Stimulated activated CD8-positive, alpha-beta memory T cell treated with anti-CD3 and anti-CD28 coated beads, Interleukin-2, amount 100 ng/mL, for 1 hour (primary cell): ENCODE measurements at regions not wholly inside any gene's neighbourhood (a gene's known extent, or its start where the extent isn't known, plus 50 kb on each side); places are given as distances from the start of the nearest gene placed in this dataset.

ENCODE experiments used
- DNase-seq, 2 donors: peaks; one replicate each; pipeline ENCODE4 v3.0.0-alpha.2; 2020; ENCODE audit warnings: low read depth in 2 of 2

- DNase-seq, result no peak
These were observed 299.2 kb downstream of the MN1 start for GRCh38 chr22:27502327-27502726.

- DNase-seq, result no peak
These were observed 296.9 kb downstream of the MN1 start for GRCh38 chr22:27504360-27505253.

GRCh38 chr22:27507111-27507611 is 294.4 kb downstream of the MN1 start:
- no peak for DNase-seq

- DNase-seq, result no peak
These were observed 293.5 kb downstream of the MN1 start for GRCh38 chr22:27507935-27508526.

GRCh38 chr22:27509132-27509920 is 292.2 kb downstream of the MN1 start:
- no peak for DNase-seq

- no peak for DNase-seq
These were observed 291.5 kb downstream of the MN1 start for GRCh38 chr22:27510024-27510423.

GRCh38 chr22:27512283-27512761 is 289.2 kb downstream of the MN1 start:
- no peak for DNase-seq

- no peak for DNase-seq
These were observed 288.5 kb downstream of the MN1 start for GRCh38 chr22:27513021-27513420.

DNA sequence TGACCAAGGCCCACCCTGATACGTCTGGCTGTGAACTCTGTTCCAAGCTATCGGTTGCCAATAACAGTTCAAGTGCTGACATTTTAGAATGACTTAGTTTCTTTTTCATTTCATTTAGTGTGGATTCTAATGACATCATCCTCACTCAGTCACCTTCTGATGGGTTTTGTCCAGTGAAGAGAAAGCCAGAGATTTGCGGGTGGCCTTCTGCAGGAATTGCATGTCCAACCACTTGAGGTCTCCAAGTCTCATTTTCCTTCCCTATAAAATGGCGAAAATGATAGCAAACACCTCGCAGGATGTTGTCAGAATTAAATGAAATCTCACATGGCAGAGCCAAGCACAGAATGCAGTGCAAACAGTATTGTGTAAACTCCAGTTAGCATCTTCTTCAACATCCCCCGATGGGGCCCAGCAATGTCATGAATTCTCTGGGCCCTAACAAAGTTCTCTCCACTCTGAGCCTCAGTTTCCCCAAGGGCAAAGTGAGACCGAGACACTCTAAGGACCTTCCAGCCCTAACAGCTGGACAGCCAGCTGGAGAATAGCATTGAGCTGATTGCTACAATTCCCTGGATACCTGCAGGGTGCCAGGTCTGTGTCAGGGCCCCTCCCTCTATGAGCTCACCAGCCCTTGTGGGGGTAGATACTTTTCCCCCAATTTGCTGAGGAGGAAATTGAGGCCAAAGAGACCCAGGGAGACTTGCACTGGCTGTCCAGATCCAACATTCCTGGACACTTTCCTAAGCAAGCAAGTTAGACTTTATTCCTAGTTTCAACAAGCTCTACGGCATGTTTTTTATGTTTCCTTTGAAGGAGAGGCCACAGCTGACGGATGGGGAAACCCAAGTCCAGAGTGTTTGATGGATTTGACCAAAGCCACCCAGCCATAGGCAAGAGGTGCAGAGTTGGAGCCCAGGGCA is 286.7 kb downstream of the MN1 start:
- DNase-seq, result no peak

DNA sequence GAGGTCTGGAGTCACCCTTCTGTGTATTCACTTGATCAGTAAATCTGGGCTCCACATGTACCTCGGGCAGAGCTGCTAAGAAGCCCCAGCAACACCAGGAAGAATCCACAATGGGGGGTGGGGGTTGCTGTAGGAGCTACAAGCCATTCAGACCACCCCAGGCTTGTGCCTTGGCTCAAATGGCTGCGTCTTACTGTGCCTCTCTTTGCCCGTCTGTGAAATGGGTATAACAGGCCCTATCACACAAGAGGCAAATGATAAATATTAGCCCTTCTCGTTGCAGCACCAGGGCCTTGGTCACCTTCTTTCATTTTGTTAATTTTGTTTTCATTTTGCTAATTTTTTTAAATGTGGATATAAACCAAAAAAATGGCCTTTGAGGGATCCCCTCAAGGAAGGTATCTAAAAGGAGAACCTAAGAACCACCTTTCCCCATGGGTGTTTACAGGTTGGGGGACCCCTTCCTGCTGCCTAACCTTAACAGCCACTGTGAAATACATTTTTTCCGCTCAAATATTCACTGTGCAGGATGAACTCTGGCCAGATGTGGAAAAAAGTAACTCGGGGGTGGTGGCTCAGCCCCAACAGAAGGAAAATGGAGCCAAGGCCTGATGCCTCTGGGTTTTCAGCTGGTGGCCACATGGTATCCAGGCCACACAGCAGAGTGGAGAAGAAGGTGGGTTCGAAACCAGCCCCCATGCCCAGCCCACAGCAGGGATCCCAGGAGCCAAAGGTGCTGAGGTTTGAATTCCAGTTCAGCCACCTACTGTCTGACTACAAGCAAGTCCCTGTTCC is 284.0 kb downstream of the MN1 start:
- no peak for DNase-seq

DNA sequence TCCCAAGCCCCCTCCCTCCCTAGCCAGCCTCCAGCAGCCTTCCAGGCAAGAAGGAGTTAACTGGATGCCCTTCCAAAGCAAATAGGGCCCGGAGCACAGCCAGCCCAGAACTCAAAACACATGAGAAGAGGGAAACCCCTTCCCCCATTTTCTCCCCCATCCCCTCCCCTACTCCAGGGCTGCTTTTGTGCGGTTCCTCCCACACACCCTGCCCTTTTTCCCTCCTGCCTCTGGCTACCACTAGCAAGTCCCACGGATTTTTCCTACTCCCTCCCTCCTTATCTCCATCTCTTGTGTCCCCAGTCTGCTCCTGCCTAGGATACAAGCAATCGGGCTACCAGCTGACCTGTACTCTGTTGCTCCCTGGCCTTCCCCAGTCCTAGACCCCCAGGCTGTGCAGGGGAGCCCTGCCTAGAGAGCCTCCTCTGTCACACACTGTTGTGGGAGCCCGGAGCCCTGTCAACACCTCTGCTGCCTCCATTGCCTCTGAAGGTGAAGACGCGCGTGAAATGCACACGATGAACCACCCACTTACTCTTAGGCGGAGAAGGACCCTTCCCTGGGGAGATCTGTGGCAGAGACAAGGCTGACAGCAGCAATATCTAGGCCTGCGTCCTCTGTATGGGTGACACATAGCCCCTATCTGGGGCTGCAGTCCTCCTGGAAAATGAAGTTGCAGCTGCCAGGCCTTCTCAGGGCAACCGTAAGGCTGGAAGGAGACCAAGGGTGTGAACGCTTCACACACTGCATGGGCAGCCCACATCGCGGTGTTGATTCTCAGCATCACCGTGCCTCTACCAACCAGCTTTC is 282.8 kb downstream of the MN1 start:
- DNase-seq, result no peak

DNA sequence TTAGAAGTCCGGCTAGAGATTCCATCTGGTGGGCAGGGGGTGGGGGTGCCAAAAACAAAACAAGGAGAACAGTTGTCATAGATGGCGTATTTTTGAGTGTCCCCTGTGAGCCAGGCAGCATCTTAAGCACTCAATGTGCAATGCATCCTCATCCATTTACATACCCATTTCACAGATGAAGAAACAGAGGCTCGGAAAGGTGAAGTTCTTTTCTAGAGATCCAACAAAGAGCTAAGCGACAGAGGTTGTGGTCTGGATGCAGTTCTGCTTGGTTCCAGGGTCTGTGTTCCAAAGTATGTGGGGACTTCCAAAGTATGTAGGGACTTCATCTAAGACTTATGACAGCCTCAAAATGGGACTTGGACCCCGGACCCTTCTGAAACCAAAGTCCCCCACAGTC is 277.8 kb downstream of the MN1 start:
- no peak for DNase-seq

GRCh38 chr22:27525711-27526110 is 275.8 kb downstream of the MN1 start:
- no peak for DNase-seq

- DNase-seq, result no peak
These were observed 274.7 kb downstream of the MN1 start for GRCh38 chr22:27526901-27527300.

DNA sequence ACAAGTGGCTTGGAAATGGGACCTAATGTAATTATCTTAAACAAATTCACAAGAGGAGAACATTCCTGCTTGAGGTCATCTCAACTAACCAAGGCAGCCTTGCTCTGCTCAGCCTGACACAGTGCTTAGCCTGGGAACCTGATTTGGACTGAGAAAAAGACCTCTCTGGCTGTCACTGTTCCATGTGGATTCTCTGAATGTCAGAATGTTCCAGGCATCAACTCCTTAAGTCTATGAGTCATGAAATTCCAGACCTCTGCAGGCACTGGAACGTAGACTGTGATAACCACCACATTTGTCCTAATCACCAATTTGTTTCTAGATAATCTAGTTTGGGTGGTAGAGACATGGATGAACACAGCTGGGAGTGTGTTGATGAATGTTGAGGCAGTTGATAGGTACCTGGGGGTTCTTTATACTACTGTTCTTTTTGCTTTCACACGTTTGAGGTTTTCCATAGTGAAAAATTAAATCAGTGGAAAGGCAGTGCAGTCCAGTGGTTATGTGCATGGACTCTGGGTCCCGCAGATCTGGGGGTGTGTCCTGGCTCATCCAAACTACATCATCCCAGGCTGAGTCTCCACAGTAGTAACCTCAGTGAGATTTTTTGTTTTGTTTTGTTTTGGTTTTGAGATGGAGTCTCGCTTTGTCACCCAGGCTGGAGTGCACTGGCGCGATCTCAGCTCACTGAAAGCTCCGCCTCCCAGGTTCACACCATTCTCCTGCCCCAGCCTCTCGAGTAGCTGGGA is 269.6 kb downstream of the MN1 start:
- no peak for DNase-seq

- DNase-seq, result no peak
These were observed 268.3 kb downstream of the MN1 start for GRCh38 chr22:27533105-27533745.

GRCh38 chr22:27534720-27535125 is 266.8 kb downstream of the MN1 start:
- DNase-seq, result no peak

DNA sequence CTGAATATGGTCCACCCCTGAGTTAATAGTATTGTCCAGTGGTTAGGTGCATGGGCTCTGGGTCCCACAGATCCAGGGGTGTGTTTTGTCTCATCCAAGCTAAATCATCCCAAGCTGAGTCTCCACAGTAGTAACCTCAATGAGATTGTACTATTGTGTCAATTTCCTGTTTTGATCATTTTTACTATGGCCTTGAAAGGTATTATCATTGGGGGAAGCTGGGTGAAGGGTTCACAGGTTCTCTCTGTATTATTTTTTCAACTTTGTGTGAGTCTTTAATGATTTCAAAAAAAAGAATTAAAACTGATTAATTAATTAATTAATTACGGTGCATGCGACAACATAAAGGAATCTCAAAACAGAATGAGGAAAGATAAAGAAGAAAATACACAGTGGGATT is 266.1 kb downstream of the MN1 start:
- DNase-seq, result no peak
